ENCODE measurements at regions not wholly inside any gene's neighbourhood (a gene's known extent, or its start where the extent isn't known, plus 50 kb on each side); places are given as distances from the start of the nearest gene placed in this dataset.

- 33 to 39% methylated on average over 4 of the region's 4 CpGs for WGBS, 2 donors
- Histone ChIP-seq H3K36me3 (no peaks in the 10 kb centered on the region), H3K27ac (no peak overlapping the region), H3K4me1 (no peaks in the 10 kb centered on the region), H3K4me3 (no peak overlapping the region), H3K9me3 (no peaks in the 10 kb centered on the region), H3K27me3 (no peaks in the 10 kb centered on the region)
- no peak for DNase-seq
- ATAC-seq: no peak
- no peak for TF ChIP-seq CTCF (IDR thresholded peaks at IDR 0.05)
- intact Hi-C loops (cut with DNase I): no loop called here
Measured at GRCh38 chr4:188949596-188949995, 810.4 kb downstream of the TRIML1 start.

- Histone ChIP-seq H3K27ac (no peak overlapping the region), H3K4me1 (peaks cover 0 to 6% (median 0%) of the 10 kb centered on the region in 9 donors), H3K27me3 (no peaks in the 10 kb centered on the region), H3K36me3 (no peaks in the 10 kb centered on the region), H3K9me3 (peaks cover 0 to 3% (median 0%) of the 10 kb centered on the region in 11 donors), H3K4me3 (no peak overlapping the region)
- no peak for DNase-seq
- ATAC-seq: no peak
- intact Hi-C loops (cut with DNase I): no loop called here
- 65 to 76% methylated on average over 2 of the region's 2 CpGs for WGBS, 2 donors
- TF ChIP-seq CTCF (IDR thresholded peaks at IDR 0.05): no peak
Measured at GRCh38 chr4:188955066-188955465, 815.8 kb downstream of the TRIML1 start.

- ATAC-seq (no peak), DNase-seq (no peak)
- Histone ChIP-seq H3K27ac (no peak overlapping the region), H3K27me3 (no peaks in the 10 kb centered on the region), H3K9me3 (peaks cover 0 to 3% (median 0%) of the 10 kb centered on the region in 11 donors), H3K4me3 (no peak overlapping the region), H3K36me3 (no peaks in the 10 kb centered on the region), H3K4me1 (peaks cover 0 to 10% (median 0%) of the 10 kb centered on the region in 9 donors)
- TF ChIP-seq CTCF (IDR thresholded peaks at IDR 0.05): no peak
- WGBS, 2 donors: 78 to 82% methylated on average over 4 of the region's 4 CpGs
- intact Hi-C loops (cut with DNase I): no loop called here
Measured at GRCh38 chr4:188956566-188956965, 817.3 kb downstream of the TRIML1 start.

- intact Hi-C loops (cut with DNase I): no loop called here
- Histone ChIP-seq H3K4me3 (no peak overlapping the region), H3K9me3 (peaks cover 0 to 3% (median 0%) of the 10 kb centered on the region in 11 donors), H3K4me1 (peaks cover 0 to 10% (median 0%) of the 10 kb centered on the region in 9 donors), H3K36me3 (no peaks in the 10 kb centered on the region), H3K27ac (no peak overlapping the region), H3K27me3 (no peaks in the 10 kb centered on the region)
- no peak for ATAC-seq
- no peak for DNase-seq
- no peak for TF ChIP-seq CTCF (IDR thresholded peaks at IDR 0.05)
Measured at GRCh38 chr4:188958346-188958745, 819.1 kb downstream of the TRIML1 start.
